HG02623 (cell line): ENCODE measurements at regions not wholly inside any gene's neighbourhood (a gene's known extent, or its start where the extent isn't known, plus 50 kb on each side); places are given as distances from the start of the nearest gene placed in this dataset.
"Not testable (repeated sequence)": the region's sequence is repeated elsewhere in the genome, so short reads cannot be mapped to it uniquely, and the experiment has no call there.

Experiments used
- ATAC-seq: cut with Tn5 transposase; IDR thresholded peaks from one replicate; pipeline ENCODE4 v1.9.1; 2021; ENCODE audit warnings: moderate library complexity; ENCODE audit not compliant: unreplicated experiment

GRCh38 chr5:63125862-63126261, 547.2 kb downstream of the LRRC70 start:
- ATAC-seq = peak; percentile 65

DNA sequence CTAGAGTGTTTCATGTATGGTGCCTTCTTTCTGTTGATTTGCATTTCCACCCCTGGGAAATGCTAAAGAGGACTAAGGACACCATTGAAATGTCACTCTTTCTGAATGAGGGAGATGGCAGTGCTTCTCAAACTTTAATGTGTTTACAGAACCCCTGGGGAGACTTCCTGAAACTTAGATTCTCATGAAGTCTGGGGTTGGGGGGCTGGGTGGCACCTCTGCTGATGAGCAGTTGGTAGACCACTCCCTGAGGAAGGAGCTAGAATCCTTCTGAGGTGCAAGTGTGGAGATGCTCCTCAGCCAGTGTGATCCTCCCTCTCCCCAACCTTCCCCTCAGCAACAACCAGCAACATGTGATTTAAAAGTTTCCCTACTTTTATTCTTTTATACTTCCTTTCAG, 546.8 kb downstream of the LRRC70 start:
- ATAC-seq = no peak

- no peak for ATAC-seq
Measured at GRCh38 chr5:63124266-63124665, 545.6 kb downstream of the LRRC70 start.

GRCh38 chr5:63121471-63121870, 542.9 kb downstream of the LRRC70 start:
- ATAC-seq = no peak

DNA sequence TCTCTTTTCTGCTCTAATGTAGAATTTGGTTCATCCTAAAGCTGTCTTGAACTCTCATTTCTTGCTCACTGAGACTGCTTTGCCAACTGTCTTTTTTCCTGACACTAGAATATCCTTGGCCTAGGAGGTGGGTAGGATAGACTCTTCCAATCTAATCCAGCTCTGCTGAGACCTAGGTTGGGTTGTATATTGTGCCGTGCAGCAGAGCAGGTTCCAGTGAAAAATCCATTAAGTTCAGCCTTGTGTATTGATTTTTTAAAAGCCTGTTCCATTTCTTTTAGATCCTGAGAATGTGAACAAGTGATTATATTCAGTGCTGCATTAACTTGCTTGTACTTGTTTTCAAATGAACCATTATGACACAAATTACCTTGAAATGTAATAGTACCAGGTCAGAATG, 539.6 kb downstream of the LRRC70 start:
- no peak for ATAC-seq

DNA sequence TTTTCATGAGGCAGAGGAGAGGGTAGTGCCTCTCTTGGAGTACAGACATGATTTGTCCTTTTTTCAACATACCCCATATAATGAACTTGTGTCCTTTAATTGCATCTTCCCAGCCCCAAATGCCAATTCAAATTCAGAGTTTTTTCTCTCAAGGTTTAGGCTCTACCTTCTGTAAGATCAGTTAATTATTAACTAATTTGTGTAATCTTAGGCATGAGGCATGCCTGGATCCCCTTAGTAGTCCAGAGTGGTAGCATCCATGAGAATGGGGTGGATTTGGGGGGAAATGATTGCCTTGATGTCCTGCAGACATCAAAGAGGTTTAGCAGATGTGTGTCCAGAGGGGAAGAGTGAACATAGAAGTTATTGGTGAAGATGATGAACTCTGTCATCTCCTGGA, 533.3 kb downstream of the LRRC70 start:
- ATAC-seq = no peak

DNA sequence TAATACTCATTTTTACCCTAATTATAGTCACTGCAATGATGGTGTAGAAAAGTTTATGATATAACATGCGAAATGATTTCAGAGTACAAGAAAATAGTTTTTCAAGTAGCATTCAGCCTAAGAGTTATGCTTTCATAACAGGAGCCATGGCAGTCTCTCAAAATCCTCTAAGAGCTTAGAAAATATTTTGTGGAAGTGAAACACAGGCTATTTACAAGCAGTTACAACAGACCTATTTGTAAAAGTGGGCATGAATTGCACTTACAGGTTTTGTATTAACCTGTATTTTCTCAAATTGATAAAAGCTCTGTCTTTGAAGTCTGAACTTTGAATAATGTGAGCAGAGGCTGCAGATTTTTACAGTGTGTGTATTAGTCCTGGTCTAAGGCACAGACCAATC, 523.3 kb downstream of the LRRC70 start:
- no peak for ATAC-seq

GRCh38 chr5:63097286-63097685, 518.7 kb downstream of the LRRC70 start:
- ATAC-seq = no peak

DNA sequence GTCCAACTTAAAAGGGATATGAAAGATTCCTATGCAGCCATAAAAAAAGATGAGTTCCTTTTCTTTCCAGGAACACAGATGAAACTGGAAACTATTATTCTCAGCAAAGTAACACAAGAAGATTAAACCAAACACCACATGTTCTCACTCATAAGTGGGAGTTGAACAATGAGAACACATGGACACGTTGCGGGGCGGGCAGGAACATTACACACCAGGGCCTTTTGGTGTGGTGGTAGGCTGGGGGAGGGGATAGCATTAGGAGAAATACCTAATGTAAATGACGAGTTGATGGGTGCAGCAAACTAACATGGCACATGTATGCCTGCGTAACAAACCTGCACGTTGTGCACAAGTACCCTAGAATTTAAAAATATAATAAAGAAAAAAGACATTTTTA, 516.1 kb downstream of the LRRC70 start:
- ATAC-seq = no peak

GRCh38 chr5:63089147-63089546, 510.5 kb downstream of the LRRC70 start:
- no peak for ATAC-seq

DNA sequence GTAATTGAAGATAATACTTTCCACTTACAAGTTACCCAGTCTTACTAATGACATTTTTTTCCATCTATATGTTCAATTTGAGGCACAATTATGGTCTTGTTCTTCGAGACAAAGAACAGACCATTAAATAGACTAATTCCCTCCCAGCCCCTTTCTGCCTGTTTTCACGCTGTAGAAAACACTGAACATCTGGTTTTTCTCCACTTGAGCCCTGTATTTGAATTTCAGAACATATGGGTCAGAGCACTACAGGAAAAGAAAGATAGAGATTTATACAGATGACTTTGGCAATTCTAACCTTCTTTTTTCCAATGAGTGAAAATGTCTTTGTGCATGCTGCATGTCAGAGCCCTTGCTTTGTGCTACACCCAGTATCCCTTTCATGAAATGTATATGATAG, 506.9 kb downstream of the LRRC70 start:
- no peak for ATAC-seq

GRCh38 chr5:63083689-63084088, 505.1 kb downstream of the LRRC70 start:
- ATAC-seq = not testable (repeated sequence)

GRCh38 chr5:63081402-63081801, 502.8 kb downstream of the LRRC70 start:
- no peak for ATAC-seq

DNA sequence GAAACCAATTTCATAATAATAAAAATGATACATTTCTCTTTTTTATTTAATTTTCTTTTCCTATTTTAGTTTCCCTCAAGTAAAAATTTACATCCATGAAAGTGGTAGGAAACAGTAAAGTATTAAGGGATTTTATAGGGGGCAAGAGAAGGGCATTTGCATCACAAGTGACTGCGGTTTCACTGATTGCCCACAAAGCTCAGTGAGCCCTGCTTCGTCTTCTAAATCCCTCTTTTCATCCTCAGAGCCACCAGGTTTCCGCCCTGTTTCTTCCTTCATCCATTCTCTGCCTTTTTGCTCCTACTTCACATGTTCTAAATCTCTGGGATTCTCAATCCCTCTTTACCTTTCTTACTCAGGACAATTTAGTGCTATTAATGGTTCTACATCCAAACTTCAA, 491.4 kb downstream of the LRRC70 start:
- no peak for ATAC-seq

- no peak for ATAC-seq
Measured at GRCh38 chr5:63055421-63055820, 476.8 kb downstream of the LRRC70 start.

GRCh38 chr5:63053019-63053638, 474.5 kb downstream of the LRRC70 start:
- ATAC-seq = no peak

DNA sequence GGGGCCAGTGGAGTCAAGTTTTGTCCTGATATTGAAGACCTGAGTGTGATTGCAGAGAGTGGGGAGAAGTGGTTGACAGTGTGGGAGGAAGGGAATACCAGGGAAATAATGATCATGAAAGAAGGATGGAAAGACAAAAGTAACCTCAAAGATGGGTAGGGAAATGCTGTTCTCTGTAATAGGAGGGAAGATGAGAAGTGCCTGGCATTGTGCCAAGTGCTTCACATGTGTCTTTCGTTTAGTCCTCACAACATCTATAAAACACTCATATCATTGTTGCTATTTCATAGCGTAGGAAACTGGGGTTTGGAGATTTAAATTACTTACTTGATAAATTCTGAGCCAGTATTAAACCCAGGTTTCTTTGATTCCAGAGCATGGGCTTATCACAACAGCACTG, 472.3 kb downstream of the LRRC70 start:
- no peak for ATAC-seq

- ATAC-seq = no peak
Measured at GRCh38 chr5:63049935-63050334, 471.3 kb downstream of the LRRC70 start.

DNA sequence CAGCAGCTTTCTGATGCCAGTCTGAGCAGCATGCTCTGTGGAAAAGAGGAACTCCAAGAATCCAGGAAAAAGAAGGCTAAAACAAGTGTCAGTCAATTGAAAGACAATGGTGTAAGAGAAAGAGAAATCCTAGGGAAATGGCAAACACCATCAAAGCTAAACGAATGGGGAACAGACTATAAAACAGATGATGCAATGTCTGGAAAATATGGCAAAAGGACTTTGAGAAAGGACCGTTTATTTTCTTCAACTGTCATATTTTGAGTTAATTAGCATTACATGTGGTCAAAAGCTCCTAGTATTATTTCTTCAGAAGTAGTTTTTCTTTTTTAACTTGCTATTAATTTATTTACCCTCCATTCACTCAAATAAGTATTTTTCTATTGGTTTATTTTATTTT, 465.2 kb downstream of the LRRC70 start:
- ATAC-seq = no peak

DNA sequence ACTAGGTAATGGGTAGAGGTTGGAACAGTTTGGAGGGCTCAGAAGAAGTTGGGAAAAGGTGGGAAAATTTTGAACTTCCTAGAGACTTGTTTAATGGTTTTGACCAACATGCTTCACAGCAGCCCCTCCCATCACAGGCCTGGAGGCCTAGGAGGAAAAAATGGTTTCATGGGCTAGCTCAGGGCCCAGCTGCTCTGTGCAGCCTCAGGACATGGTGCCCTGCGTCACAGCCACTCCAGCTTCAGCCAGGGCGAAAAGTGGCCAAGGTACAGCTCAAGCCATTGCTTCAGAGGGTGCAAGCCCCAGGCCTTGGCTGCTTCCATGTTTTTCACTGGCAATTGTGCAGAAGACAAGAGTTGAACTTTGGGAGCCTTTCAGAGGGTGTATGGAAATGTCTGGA, 453.7 kb downstream of the LRRC70 start:
- no peak for ATAC-seq

- ATAC-seq = no peak
Measured at GRCh38 chr5:63029891-63030290, 451.3 kb downstream of the LRRC70 start.

- ATAC-seq = peak; percentile 33
Measured at GRCh38 chr5:63025679-63026078, 447.1 kb downstream of the LRRC70 start.

- ATAC-seq = peak; percentile 58
Measured at GRCh38 chr5:63022403-63022802, 443.8 kb downstream of the LRRC70 start.
